Thyroid gland (tissue), 4 donors: ENCODE measurements at regions not wholly inside any gene's neighbourhood (a gene's known extent, or its start where the extent isn't known, plus 50 kb on each side); places are given as distances from the start of the nearest gene placed in this dataset.
A peak's percentile ranks its signal among the peaks of the same experiment; 100 is the strongest.

ENCODE experiments used
- DNase-seq, 2 donors: peaks; one replicate each; pipeline ENCODE4 v3.0.0-alpha.2; 2019
- H3K27ac ChIP-seq, 3 donors: fragments of 200-600 bp; sonication (generic); 1 replicate in 2 of 3; 2 replicates in 1 of 3; pipeline ENCODE4 v1.5.1; 2016 to 2019; ENCODE audit warnings: mild to moderate bottlenecking in 1 of 3, moderate library complexity in 1 of 3
- H3K27me3 ChIP-seq: fragments of 200-600 bp; sonication (generic); one replicate; pipeline ENCODE4 v1.5.1; 2019
- H3K36me3 ChIP-seq, 2 donors: fragments of 200-600 bp; sonication (generic); one replicate each; pipeline ENCODE4 v1.5.1; 2016 to 2019
- H3K4me1 ChIP-seq, 2 donors: fragments of 200-600 bp; sonication (generic); one replicate each; pipeline ENCODE4 v1.5.1; 2017 to 2019
- H3K4me3 ChIP-seq, 3 donors: fragments of 200-600 bp; sonication (generic); replicated peaks in 1 of 3; 1 replicate in 2 of 3; 2 replicates in 1 of 3; pipeline ENCODE4 v1.5.1; 2016; ENCODE audit warnings: mild to moderate bottlenecking in 1 of 3
- H3K9me3 ChIP-seq: fragments of 200-600 bp; sonication (generic); one replicate; pipeline ENCODE4 v1.5.1; 2017
- CTCF ChIP-seq, 6 experiments: fragments of 200-600 bp in 3 of 6; fragments of 450-650 bp in 3 of 6; sonication (generic) in 3 of 6; IDR thresholded peaks; one replicate each; pipeline ENCODE4 v1.5.1; 2016 to 2019; ENCODE audit warnings: antibody characterized with exemption in 6 of 6, mild to moderate bottlenecking in 2 of 6, inconsistent platforms in 1 of 6, moderate library complexity in 1 of 6
- POLR2A ChIP-seq, 2 donors: fragments of 450-650 bp; IDR thresholded peaks; one replicate each; pipeline ENCODE4 v1.6.1; 2017; ENCODE audit warnings: antibody characterized with exemption in 2 of 2, mild to moderate bottlenecking in 2 of 2, moderate library complexity in 1 of 2
- WGBS, 2 donors: methylation state at CpG; one replicate each; pipeline ENCODE4 v1.1.5; 2017; 5-methylcytosine and 5-hydroxymethylcytosine counted together
- intact Hi-C: fragments of 100-400 bp; cut with DNase I; formaldehyde crosslinking; loops from one replicate; pipeline ENCODE4 v1.15.1; 2023

GRCh38 chr10:130359711-130360110 lies 223.5 kb downstream of the GLRX3 start:
- H3K4me3 ChIP-seq = no peak overlapping the region
- no peak overlapping the region for H3K27ac ChIP-seq
- no peaks in the 10 kb centered on the region for H3K36me3 ChIP-seq
- intact Hi-C loops = no loop called here
- no peak for DNase-seq
- TF ChIP-seq POLR2A (IDR thresholded peaks at IDR 0.05) (no peak), CTCF (IDR thresholded peaks at IDR 0.05) (no peak)
- WGBS, 2 donors = 90% methylated on average over 12 of the region's 12 CpGs
- H3K9me3 ChIP-seq = no peaks in the 10 kb centered on the region
- H3K4me1 ChIP-seq = no peaks in the 10 kb centered on the region
- no peaks in the 10 kb centered on the region for H3K27me3 ChIP-seq

GRCh38 chr10:130360826-130361311 lies 224.7 kb downstream of the GLRX3 start:
- H3K4me1 ChIP-seq = no peaks in the 10 kb centered on the region
- no peaks in the 10 kb centered on the region for H3K27me3 ChIP-seq
- no peaks in the 10 kb centered on the region for H3K36me3 ChIP-seq
- H3K9me3 ChIP-seq = no peaks in the 10 kb centered on the region
- TF ChIP-seq POLR2A (IDR thresholded peaks at IDR 0.05) = no peak
- TF ChIP-seq CTCF (IDR thresholded peaks at IDR 0.05) = no peak
- no peak overlapping the region for H3K27ac ChIP-seq
- H3K4me3 ChIP-seq = no peak overlapping the region
- DNase-seq = no peak
- 55 to 67% methylated on average over 7 to 9 of the region's 11 CpGs for WGBS, 2 donors
- intact Hi-C loops = no loop called here

- intact Hi-C loops = no loop called here
- Histone ChIP-seq H3K36me3 (no peaks in the 10 kb centered on the region), H3K9me3 (no peaks in the 10 kb centered on the region), H3K27me3 (no peaks in the 10 kb centered on the region), H3K27ac (no peak overlapping the region), H3K4me1 (no peaks in the 10 kb centered on the region), H3K4me3 (no peak overlapping the region)
- no peak for DNase-seq
- TF ChIP-seq POLR2A (IDR thresholded peaks at IDR 0.05) (no peak), CTCF (IDR thresholded peaks at IDR 0.05) (no peak)
- 87 to 89% methylated on average over 10 of the region's 10 CpGs for WGBS, 2 donors
These were observed 225.3 kb downstream of the GLRX3 start for GRCh38 chr10:130361351-130362105.

- Histone ChIP-seq H3K9me3 (no peaks in the 10 kb centered on the region), H3K36me3 (no peaks in the 10 kb centered on the region), H3K27me3 (no peaks in the 10 kb centered on the region), H3K27ac (no peak overlapping the region), H3K4me3 (no peak overlapping the region), H3K4me1 (no peaks in the 10 kb centered on the region)
- WGBS, 2 donors = 35% methylated on average over 3 to 8 of the region's 9 CpGs
- TF ChIP-seq POLR2A (IDR thresholded peaks at IDR 0.05) (no peak), CTCF (IDR thresholded peaks at IDR 0.05) (no peak)
- DNase-seq = peak in 1 of 2 donors; percentile 10
- intact Hi-C loops = no loop called here
These were observed 226.1 kb downstream of the GLRX3 start for GRCh38 chr10:130362308-130362761.

GRCh38 chr10:130363051-130363450 lies 226.9 kb downstream of the GLRX3 start:
- no peaks in the 10 kb centered on the region for H3K9me3 ChIP-seq
- H3K4me3 ChIP-seq = no peak overlapping the region
- intact Hi-C loops = no loop called here
- no peak for TF ChIP-seq CTCF (IDR thresholded peaks at IDR 0.05)
- TF ChIP-seq POLR2A (IDR thresholded peaks at IDR 0.05) = no peak
- no peaks in the 10 kb centered on the region for H3K36me3 ChIP-seq
- WGBS, 2 donors = 75 to 97% methylated on average over 4 to 5 of the region's 5 CpGs
- no peaks in the 10 kb centered on the region for H3K4me1 ChIP-seq
- DNase-seq = no peak
- H3K27me3 ChIP-seq = no peaks in the 10 kb centered on the region
- no peak overlapping the region for H3K27ac ChIP-seq
